ENCODE measurements at regions not wholly inside any gene's neighbourhood (a gene's known extent, or its start where the extent isn't known, plus 50 kb on each side); places are given as distances from the start of the nearest gene placed in this dataset.

DNA sequence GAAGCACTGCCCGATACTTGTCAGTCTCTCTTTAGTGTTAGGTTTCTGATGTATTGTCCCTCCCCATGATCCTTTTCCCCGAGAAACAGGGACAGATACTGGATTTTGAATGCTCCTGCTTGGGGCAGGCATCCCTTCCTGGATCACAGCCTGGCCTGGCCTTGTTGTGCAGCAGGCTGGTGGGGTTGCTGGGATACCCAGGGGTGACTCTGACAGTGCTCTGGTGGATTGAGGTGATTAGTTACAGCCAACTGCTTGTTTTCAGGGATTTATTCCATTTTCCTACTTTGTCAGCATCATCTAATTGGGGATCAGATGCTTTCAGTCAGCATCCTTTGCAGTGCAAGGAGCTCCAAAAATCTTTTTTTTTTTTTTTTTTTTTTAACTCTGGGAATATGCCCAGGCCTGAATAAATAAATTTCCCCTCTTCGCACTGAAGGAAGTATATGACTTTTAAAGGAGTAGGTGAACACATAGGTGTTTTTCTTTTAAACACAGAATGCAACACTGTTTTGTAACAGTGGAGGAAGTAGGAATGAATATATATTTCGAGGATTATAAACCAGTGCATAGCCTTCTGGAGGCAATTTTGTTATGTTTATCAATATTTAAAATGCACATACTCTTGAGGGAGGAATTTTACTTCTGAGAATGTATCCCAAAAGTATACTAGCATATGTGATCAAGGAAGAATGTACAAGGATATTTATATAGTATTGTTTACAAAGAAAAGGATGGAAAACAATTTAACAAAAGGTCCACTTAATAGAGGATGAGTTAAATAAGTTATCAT, 127.3 kb upstream of the ELL2 start:
- peak in 1 of 2 donors; percentile 57 for DNase-seq

- DNase-seq, result no peak
Observed at GRCh38 chr5:96087939-96088338, 126.3 kb upstream of the ELL2 start.

GRCh38 chr5:96084874-96085506, 123.3 kb upstream of the ELL2 start:
- no peak for DNase-seq

GRCh38 chr5:96083361-96083881, 121.8 kb upstream of the ELL2 start:
- no peak for DNase-seq

- peak in 1 of 2 donors; percentile 6 for DNase-seq
Observed at GRCh38 chr5:96081276-96081858, 119.7 kb upstream of the ELL2 start.

GRCh38 chr5:96080557-96080956, 118.9 kb upstream of the ELL2 start:
- DNase-seq, result no peak

DNA sequence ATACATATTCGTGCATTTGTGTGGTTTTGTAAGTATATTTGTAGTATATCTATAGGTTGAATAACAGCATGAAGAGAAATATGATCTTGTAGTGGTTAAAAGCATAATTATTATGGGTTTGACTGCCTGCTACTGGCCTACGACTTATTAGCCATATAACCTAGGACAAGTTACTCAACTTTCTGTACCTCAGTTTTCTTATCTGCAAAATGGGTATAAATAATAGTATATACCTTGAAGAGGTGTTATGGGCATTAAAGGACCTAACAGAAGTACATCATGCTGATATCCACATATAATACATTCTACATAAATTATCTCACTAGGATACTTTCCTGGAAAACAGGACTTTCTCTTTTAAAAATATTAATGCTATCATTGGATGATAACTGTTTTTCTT, 118.3 kb upstream of the ELL2 start:
- no peak for DNase-seq

DNA sequence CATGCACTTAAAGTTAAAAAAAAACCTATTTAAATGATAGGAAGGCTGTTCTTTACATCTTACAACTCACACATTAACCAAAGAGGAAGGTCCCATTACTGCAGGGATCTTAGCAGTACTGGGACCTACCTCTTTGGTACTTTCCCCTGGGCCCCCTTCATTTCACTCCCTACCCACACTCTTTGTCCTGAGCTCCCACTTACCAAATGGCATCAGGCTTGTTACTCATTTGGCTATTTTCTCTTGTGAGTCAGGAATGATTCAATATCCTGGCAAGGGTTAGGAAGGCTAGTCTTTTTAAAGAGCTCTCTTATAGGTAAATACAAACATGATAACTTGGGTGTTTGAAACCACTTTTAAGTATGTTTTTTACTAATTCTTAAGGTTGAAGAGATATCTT, 117.4 kb upstream of the ELL2 start:
- no peak for DNase-seq

GRCh38 chr5:96076451-96076850, 114.8 kb upstream of the ELL2 start:
- DNase-seq, result no peak

DNA sequence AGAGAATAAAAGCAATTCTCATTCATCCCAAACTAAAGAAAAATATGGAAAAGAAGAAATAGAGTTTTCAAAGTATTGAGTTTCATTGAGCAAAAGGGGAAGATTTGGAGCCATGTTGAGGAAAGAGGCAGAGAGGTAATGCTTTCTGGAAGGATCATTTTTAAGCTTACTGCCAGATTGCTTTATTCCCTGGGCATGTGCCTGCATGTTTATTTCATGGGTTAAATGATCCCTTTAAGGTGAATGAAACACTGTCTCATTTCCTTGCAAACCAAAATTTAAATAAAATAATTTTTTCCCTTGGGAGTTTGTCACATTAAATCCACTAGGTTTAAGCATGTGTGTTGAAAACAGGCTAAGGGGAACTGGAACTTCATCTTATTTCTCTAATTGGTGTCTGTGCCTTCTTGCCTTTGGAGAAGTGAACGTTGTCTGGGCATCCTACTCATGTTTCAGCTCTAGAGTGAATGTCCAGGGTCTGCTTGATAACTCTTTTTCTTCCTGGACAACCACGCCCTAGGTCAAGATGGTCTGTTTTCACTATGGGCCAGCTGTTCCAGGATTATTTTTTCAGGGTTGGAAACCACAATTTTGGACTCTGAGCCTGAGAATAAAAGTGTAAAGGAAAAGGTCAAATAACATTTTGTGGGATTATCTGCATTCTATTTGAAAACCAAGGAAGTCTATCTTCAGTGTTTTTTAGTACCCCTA, 114.1 kb upstream of the ELL2 start:
- DNase-seq, result peak in 1 of 2 donors; percentile 8

DNA sequence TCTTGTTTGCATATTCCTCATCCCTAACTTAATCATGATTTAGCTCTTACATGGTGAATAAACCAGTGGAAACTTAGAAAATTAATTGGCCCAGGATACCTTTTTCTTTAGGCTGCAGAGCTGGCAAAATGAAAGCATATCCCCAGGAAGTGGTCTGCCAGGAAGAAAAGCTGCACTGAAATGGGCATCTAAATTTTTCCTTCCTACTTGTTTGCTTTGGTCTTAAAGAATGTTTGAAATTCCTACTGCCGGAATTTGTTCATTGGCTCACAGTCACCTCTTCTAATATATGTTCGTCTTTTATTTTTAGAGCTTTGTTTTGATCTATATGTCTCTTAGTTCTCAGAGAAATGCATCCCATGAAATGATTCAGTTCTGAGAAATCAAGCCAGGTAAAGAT, 113.2 kb upstream of the ELL2 start:
- DNase-seq, result no peak

DNA sequence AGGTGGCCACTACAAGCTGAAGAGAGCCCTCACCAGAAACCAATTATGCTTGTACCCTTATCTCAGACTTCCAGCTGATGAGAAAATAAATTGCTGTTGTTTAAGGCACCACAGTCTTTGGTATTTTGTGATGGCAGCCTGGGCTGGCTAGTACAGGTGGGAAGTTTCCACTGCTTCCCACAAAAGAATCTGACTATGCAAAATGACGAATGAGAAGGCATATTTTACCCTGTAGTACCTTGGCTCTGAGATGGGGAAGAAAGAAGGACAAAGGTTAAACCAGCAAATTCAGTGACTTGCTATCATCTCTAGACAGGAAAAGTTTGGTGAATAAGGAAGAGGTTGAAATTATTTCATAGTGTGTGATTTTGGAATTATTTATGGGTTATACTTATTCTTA, 112.8 kb upstream of the ELL2 start:
- DNase-seq, result no peak

GRCh38 chr5:96072791-96073165, 111.1 kb upstream of the ELL2 start:
- DNase-seq, result no peak

DNA sequence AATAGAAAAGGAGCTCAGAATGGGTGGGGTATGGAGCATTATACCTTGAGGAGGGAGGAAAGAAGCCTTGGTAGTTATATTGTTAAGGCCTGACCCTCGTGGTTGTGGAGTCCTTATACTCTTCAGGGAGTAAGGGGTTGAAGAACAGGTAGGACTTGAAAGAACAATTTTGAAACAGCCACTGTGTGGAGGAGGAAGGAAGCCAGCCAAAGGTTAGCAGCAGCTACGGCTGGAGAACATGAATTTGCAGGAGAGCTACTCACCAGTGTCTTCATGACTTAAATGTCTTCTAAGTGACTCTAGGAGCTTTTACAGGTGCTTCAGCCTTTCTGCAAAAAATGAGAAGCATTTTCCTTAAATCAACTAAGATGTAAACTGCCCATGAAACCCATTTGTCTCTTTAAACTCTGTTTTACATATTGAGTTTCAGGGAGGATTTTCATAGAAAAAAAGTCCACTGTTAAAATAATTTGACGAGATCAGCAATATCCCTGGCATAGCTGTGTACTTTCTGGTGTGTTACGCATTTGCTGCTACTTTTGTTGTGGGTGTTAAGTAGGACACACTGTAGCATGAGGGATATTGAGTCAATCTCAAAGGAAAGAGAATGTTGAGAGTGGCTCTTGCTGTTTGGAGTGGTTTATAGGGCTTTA, 110.6 kb upstream of the ELL2 start:
- DNase-seq, result no peak

DNA sequence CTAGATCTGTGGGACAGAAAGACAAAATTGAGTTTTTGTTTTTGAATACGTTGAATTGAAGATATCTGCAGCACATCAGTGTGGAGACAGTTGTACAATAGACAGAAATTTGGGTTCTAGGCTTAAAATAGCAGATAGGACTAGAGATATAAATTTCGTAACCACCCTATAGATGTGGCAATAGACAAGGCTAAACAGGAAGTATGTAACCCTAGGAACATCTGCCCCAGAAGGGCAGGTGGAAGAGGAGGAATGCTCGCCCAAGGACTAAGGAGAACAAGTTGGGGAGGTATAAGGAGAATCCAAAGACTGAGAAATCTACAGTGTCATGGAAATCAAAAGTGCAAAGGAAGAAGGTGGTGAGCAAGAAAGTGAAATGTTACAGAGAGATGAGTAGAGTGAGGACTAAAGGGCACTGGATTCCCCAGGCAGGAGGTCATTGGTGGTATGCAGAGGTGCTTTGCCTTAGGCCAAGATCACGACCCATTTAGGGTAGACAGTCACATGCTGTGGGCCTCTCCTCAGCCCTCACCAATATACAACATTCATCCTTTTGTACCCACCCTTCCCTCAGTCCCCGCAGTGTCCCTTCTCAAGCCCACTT, 109.1 kb upstream of the ELL2 start:
- no peak for DNase-seq

DNA sequence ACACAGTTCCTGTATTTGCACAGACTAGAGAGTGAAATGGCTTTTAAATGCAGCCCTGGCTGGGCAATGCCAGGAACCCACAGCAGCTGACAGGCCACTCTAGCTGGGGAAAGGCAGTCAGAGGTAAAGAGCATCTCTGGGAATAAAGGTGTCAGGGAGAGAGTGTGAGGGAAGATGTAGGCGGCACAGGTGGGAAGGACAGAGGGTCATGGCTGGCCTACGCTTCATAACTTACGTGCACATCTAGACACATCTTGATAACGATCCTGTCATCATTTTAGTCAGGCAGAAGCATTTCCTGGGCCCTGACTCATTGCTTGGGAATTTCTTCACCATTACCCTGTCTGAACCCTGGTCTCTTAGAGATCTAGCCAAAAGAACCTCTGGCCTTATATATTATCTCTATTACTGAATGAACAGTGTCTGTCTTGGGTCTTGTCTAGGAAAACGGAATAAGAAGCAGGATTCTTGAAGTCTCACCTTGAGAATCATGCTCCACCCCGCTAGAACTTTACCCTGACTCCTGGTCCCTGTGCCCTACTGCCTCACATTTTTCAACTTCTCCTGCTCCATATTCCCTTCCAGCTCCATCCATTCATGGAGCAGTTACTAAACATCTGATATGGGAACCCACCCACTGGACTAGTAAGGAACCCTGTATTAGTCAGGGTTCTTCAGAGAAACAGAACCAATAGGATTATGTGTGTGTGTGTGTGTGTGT, 106.4 kb upstream of the ELL2 start:
- DNase-seq, result no peak

GRCh38 chr5:96067251-96067650, 105.6 kb upstream of the ELL2 start:
- DNase-seq, result no peak

DNA sequence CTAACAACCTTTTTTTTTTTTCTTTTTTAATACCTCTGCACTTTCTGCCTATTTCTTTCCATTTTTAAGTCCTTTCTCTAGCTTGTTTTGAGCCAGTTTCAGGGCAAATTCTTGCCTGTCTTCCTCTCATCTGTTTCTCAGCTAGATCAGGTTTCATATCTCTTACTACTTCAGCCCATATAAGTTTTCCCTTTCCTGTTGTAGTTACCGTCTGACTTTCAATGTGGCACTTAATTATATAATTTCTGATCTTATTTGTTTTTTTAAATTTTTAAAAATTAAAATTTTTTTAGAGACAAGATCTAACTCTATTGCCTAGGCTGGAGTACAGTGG, 104.7 kb upstream of the ELL2 start:
- DNase-seq, result no peak

DNA sequence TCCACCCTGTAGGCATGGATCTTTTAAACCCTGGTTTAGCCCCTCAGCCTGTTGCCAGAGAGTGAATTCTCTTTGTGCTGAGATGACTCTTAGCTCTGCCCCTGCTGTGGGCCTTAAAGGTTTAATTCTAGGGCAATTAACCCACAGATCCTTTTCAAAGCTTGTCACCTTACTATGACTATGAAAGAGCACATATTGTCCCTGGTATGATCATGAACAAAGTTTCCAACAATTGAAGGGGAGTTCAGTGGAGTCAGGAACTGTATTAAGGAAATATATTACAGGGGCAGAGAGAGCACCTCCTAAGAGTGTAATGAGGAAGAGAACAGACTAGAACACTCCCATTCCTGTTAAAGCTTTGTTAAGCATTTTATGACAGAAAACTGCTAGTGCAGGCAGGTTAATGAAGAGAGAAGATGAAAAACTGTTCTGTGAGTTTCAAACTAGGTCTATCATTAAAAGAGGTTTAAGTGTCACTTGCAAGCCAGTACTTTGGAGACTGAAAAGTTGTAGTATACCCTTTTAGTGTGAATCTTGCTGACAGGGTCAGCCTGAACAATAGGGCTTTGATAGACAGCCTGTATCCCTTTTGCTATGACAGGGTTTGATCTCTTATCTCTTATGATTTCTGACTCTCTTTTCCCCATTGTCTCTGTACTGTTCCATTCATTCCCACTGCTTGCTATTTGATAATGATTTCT, 104.2 kb upstream of the ELL2 start:
- no peak for DNase-seq

DNA sequence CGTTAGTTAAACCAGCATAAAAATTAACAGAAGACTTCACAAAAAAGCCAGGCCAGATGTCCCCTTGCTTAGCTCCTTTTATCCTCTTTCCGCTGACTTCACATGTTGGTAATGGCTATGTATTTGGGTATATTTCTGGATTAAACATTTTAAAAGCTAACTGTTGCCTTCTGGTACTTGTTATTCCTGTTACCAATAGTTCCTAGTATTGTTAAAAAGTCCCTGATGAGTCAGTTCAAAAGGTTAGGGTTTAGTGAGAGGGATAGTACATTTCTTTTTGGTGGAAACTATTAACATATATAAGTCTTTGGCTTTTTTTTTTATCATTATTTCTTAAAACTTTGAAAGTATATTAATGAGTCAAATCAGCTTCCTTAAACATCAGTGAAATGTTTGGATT, 103.2 kb upstream of the ELL2 start:
- DNase-seq, result no peak

DNA sequence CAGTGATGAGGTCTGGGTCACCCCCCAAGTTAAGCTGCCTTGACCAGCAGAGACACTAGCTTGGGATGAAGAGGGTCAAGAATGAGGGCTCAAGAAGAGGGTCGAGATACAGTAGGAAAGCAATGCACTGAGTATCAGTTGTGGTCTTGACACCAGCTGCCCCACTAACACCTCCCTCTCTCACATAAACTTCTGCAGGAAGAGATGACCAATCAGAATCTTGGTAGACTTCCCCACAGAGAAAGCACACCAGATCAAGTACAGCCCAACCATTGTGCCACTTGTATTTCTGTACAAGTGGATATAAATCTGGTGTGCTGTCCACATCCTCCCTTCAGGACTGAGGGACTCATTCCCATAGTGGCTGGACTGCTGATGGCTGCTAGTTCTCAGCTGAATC, 101.2 kb upstream of the ELL2 start:
- DNase-seq, result no peak
